GM23338 (cell line): ENCODE measurements at regions not wholly inside any gene's neighbourhood (a gene's known extent, or its start where the extent isn't known, plus 50 kb on each side); places are given as distances from the start of the nearest gene placed in this dataset.

Experiments used
- CREB1 ChIP-seq: fragments of 250-450 bp; sonication (Bioruptor Pico); IDR thresholded peaks from 2 replicates; pipeline ENCODE4 v1.5.0; 2020; ENCODE audit warnings: low read depth, mild to moderate bottlenecking, moderate library complexity
- EZH2 ChIP-seq: fragments of 200-600 bp; sonication (generic); IDR thresholded peaks from one replicate; pipeline ENCODE4 v1.8.0; 2017; ENCODE audit warnings: antibody characterized with exemption, mild to moderate bottlenecking, low read depth; ENCODE audit not compliant: unreplicated experiment
- EZH2phosphoT487 ChIP-seq: fragments of 200-600 bp; sonication (generic); IDR thresholded peaks from one replicate; pipeline ENCODE4 v1.8.1; 2018; ENCODE audit warnings: antibody characterized with exemption; ENCODE audit not compliant: unreplicated experiment
- JUNB ChIP-seq: IDR thresholded peaks from one replicate; pipeline ENCODE4 v1.6.1; 2016; ENCODE audit warnings: antibody characterized with exemption; ENCODE audit not compliant: unreplicated experiment
- POLR2AphosphoS5 ChIP-seq: IDR thresholded peaks from 2 replicates; pipeline ENCODE4 v1.6.1; 2016; ENCODE audit warnings: antibody characterized with exemption, low read depth
- ZNF114 ChIP-seq: fragments of 250-450 bp; sonication (Bioruptor Pico); IDR thresholded peaks from 2 replicates; pipeline ENCODE4 v1.5.0; 2020; ENCODE audit warnings: mild to moderate bottlenecking, moderate library complexity
- TF ChIP-seq, protein P1 (sequence below): IDR thresholded peaks from one replicate; pipeline ENCODE4 v1.6.1; 2018; ENCODE audit warnings: antibody characterized with exemption; ENCODE audit not compliant: unreplicated experiment
- TF ChIP-seq, protein P2 (sequence below), 2 experiments: fragments of 200-600 bp in 1 of 2; sonication (generic) in 1 of 2; conservative IDR thresholded peaks; 2 replicates each; pipeline versions ENCODE4 v1.5.1 to v1.6.1; 2016 to 2017; ENCODE audit warnings: antibody characterized with exemption in 2 of 2, low read depth in 2 of 2, mild to moderate bottlenecking in 2 of 2, moderate library complexity in 1 of 2

DNA sequence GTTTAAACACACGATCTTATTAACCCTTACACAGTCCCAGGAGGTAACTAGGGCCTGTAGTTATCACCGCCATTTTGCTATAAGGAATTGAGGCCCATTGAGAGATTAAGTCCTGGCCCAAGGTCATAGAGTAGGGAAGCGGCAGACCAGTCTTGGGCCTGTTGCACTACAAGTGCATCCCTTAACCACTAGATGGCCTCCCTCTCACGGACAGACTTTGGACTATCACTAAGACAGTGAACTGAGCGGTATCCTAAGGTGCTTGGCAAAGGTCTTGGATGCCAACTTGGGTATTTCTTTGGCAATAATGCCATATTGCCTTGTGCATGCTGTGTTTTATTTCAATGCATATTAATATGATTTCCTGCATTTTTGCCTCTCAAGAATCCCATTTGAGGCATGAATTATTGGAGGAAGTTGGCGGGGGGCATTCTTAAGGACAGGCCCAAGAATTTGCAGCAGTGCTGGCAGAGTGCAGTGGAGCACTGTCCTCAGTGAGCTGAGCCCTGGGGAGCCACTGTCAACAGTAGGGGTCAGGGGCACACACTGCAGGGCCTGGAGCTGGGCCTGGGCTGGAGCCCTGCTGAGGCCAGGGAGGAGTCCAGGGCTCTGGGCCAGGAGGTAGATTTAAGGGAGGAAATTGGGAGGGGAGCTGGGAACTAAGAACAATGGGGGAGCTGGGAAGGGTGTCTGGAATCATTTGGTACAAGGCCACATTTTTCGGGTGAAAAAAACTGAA lies 147.4 kb downstream of the SMIM20 start:
- TF ChIP-seq EZH2phosphoT487 (no peak), EZH2 (no peak), POLR2AphosphoS5 (no peak), ZNF114 (no peak), JUNB (no peak), CREB1 (CRISPR knock-in tag) (no peak)
- TF ChIP-seq, protein P1, sequence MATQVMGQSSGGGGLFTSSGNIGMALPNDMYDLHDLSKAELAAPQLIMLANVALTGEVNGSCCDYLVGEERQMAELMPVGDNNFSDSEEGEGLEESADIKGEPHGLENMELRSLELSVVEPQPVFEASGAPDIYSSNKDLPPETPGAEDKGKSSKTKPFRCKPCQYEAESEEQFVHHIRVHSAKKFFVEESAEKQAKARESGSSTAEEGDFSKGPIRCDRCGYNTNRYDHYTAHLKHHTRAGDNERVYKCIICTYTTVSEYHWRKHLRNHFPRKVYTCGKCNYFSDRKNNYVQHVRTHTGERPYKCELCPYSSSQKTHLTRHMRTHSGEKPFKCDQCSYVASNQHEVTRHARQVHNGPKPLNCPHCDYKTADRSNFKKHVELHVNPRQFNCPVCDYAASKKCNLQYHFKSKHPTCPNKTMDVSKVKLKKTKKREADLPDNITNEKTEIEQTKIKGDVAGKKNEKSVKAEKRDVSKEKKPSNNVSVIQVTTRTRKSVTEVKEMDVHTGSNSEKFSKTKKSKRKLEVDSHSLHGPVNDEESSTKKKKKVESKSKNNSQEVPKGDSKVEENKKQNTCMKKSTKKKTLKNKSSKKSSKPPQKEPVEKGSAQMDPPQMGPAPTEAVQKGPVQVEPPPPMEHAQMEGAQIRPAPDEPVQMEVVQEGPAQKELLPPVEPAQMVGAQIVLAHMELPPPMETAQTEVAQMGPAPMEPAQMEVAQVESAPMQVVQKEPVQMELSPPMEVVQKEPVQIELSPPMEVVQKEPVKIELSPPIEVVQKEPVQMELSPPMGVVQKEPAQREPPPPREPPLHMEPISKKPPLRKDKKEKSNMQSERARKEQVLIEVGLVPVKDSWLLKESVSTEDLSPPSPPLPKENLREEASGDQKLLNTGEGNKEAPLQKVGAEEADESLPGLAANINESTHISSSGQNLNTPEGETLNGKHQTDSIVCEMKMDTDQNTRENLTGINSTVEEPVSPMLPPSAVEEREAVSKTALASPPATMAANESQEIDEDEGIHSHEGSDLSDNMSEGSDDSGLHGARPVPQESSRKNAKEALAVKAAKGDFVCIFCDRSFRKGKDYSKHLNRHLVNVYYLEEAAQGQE = no peak
- TF ChIP-seq, protein P2, sequence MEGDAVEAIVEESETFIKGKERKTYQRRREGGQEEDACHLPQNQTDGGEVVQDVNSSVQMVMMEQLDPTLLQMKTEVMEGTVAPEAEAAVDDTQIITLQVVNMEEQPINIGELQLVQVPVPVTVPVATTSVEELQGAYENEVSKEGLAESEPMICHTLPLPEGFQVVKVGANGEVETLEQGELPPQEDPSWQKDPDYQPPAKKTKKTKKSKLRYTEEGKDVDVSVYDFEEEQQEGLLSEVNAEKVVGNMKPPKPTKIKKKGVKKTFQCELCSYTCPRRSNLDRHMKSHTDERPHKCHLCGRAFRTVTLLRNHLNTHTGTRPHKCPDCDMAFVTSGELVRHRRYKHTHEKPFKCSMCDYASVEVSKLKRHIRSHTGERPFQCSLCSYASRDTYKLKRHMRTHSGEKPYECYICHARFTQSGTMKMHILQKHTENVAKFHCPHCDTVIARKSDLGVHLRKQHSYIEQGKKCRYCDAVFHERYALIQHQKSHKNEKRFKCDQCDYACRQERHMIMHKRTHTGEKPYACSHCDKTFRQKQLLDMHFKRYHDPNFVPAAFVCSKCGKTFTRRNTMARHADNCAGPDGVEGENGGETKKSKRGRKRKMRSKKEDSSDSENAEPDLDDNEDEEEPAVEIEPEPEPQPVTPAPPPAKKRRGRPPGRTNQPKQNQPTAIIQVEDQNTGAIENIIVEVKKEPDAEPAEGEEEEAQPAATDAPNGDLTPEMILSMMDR (conservative IDR thresholded peaks at IDR 0.05; ENCODE audit: low read depth in 2 of 2) = peak; percentile 83 to 90
